ENCODE measurements at regions not wholly inside any gene's neighbourhood (a gene's known extent, or its start where the extent isn't known, plus 50 kb on each side); places are given as distances from the start of the nearest gene placed in this dataset.

- WGBS: 94% methylated on average over 2 of the region's 2 CpGs
- H3K27me3 ChIP-seq: no peaks in the 10 kb centered on the region
These were observed 210.2 kb upstream of the DEFB112 start for GRCh38 chr6:50259903-50260302.

GRCh38 chr6:50264995-50265571, 215.4 kb upstream of the DEFB112 start:
- H3K27me3 ChIP-seq: no peaks in the 10 kb centered on the region
- DNase-seq (ENCODE audit: extremely low spot score): no peak
- no peaks in the 10 kb centered on the region for H3K36me3 ChIP-seq
- no peaks in the 10 kb centered on the region for H3K9me3 ChIP-seq
- intact Hi-C loops (cut with DNase I): no loop called here
- H3K27ac ChIP-seq (replicated peaks in 1 of 4): no peak overlapping the region
- no peak overlapping the region for H3K4me3 ChIP-seq
- WGBS: 59% methylated on average over 2 of the region's 2 CpGs
- H3K4me1 ChIP-seq: peaks cover 0 to under 1% (median 0%) of the 10 kb centered on the region in 4 donors
- TF ChIP-seq CTCF (IDR thresholded peaks at IDR 0.05): no peak
- TF ChIP-seq POLR2A (IDR thresholded peaks at IDR 0.05; ENCODE audit: low read depth): no peak
- TF ChIP-seq EP300 (IDR thresholded peaks at IDR 0.05): no peak
- no peak for TF ChIP-seq POLR2AphosphoS5 (IDR thresholded peaks at IDR 0.05)

More at GRCh38 chr6:50259903-50260302, 210.2 kb upstream of the DEFB112 start:
- Histone ChIP-seq H3K9me3 (no peaks in the 10 kb centered on the region), H3K4me3 (no peak overlapping the region), H3K27ac (replicated peaks in 1 of 4) (no peak overlapping the region), H3K4me1 (no peaks in the 10 kb centered on the region), H3K36me3 (no peaks in the 10 kb centered on the region)
- no peak for TF ChIP-seq POLR2AphosphoS5 (IDR thresholded peaks at IDR 0.05)
- no peak for TF ChIP-seq POLR2A (IDR thresholded peaks at IDR 0.05; ENCODE audit: low read depth)
- TF ChIP-seq CTCF (IDR thresholded peaks at IDR 0.05): no peak
- no peak for TF ChIP-seq EP300 (IDR thresholded peaks at IDR 0.05)
- DNase-seq (ENCODE audit: extremely low spot score): no peak
- intact Hi-C loops (cut with DNase I): no loop called here

- no peaks in the 10 kb centered on the region for H3K9me3 ChIP-seq
- H3K4me1 ChIP-seq: peaks cover 0 to 6% (median 0%) of the 10 kb centered on the region in 4 donors
- H3K36me3 ChIP-seq: no peaks in the 10 kb centered on the region
- WGBS: 29% methylated on average over 1 of the region's 1 CpG
- DNase-seq (ENCODE audit: extremely low spot score): no peak
- no peaks in the 10 kb centered on the region for H3K27me3 ChIP-seq
- H3K4me3 ChIP-seq: no peak overlapping the region
- H3K27ac ChIP-seq (replicated peaks in 1 of 4): no peak overlapping the region
- intact Hi-C loops (cut with DNase I): no loop called here
- TF ChIP-seq POLR2AphosphoS5 (IDR thresholded peaks at IDR 0.05) (no peak), EP300 (IDR thresholded peaks at IDR 0.05) (no peak), POLR2A (IDR thresholded peaks at IDR 0.05; ENCODE audit: low read depth) (no peak), CTCF (IDR thresholded peaks at IDR 0.05) (no peak)
These were observed 220.7 kb upstream of the DEFB112 start for GRCh38 chr6:50270415-50270814.

- TF ChIP-seq POLR2AphosphoS5 (IDR thresholded peaks at IDR 0.05): no peak
- no peak for TF ChIP-seq POLR2A (IDR thresholded peaks at IDR 0.05; ENCODE audit: low read depth)
- TF ChIP-seq EP300 (IDR thresholded peaks at IDR 0.05): no peak
- TF ChIP-seq CTCF (IDR thresholded peaks at IDR 0.05): no peak
- intact Hi-C loops (cut with DNase I): no loop called here
- no peak for DNase-seq (ENCODE audit: extremely low spot score)
- WGBS: 65% methylated on average over 2 of the region's 2 CpGs
- Histone ChIP-seq H3K4me1 (peaks cover 0 to 6% (median 0%) of the 10 kb centered on the region in 4 donors), H3K27me3 (no peaks in the 10 kb centered on the region), H3K27ac (replicated peaks in 1 of 4) (no peak overlapping the region), H3K4me3 (no peak overlapping the region), H3K9me3 (no peaks in the 10 kb centered on the region), H3K36me3 (no peaks in the 10 kb centered on the region)
These were observed 221.5 kb upstream of the DEFB112 start for GRCh38 chr6:50271266-50271665.

DNA sequence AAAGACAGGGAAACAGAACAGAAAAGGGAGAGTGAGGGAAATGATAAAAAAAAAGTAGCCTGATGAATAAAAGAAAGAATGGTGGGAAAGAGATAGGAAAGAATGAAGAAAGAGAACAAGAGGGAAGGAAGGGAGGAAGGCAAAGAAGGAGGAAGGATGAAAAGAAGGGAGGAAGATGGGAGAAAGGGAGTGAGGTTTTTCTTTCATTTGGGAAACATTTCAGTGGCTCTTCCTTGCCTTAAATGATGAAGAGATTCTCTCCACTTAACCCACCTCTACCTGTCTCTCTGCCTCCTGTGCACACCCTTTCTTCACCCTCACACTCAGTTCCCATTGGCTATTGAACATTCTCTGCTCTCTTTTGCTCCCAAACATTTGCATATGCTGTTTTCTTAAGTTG, 222.1 kb upstream of the DEFB112 start:
- Histone ChIP-seq H3K9me3 (no peaks in the 10 kb centered on the region), H3K27me3 (no peaks in the 10 kb centered on the region), H3K36me3 (no peaks in the 10 kb centered on the region), H3K4me3 (no peak overlapping the region), H3K4me1 (peaks cover 0 to 6% (median 0%) of the 10 kb centered on the region in 4 donors), H3K27ac (replicated peaks in 1 of 4) (no peak overlapping the region)
- no peak for DNase-seq (ENCODE audit: extremely low spot score)
- TF ChIP-seq POLR2A (IDR thresholded peaks at IDR 0.05; ENCODE audit: low read depth): no peak
- TF ChIP-seq CTCF (IDR thresholded peaks at IDR 0.05): no peak
- TF ChIP-seq EP300 (IDR thresholded peaks at IDR 0.05): no peak
- no peak for TF ChIP-seq POLR2AphosphoS5 (IDR thresholded peaks at IDR 0.05)
- intact Hi-C loops (cut with DNase I): no loop called here
